Fibroblast of lung (primary cell): ENCODE measurements at regions not wholly inside any gene's neighbourhood (a gene's known extent, or its start where the extent isn't known, plus 50 kb on each side); places are given as distances from the start of the nearest gene placed in this dataset.

Source experiments
- CTCF ChIP-seq, 2 donors: IDR thresholded peaks in 1 of 2; conservative IDR thresholded peaks in 1 of 2; 1 replicate in 1 of 2; 2 replicates in 1 of 2; pipeline ENCODE4 v1.5.1; 2011 to 2012; ENCODE audit warnings: low read length in 2 of 2, control low read depth in 1 of 2, inconsistent platforms in 1 of 2, low read depth in 1 of 2, mild to moderate bottlenecking in 1 of 2
- EZH2 ChIP-seq: IDR thresholded peaks from 2 replicates; pipeline ENCODE4 v1.5.1; 2012; ENCODE audit warnings: low read length, control low read depth, mild to moderate bottlenecking; ENCODE audit errors: missing control alignments

GRCh38 chr21:16096988-16097387 is 367.2 kb downstream of the USP25 start:
- no peak for TF ChIP-seq CTCF (conservative IDR thresholded peaks at IDR 0.05 in 1 of 2, IDR thresholded peaks at IDR 0.05 in 1 of 2; ENCODE audit: low read depth in 1 of 2, low read length in 2 of 2)
- TF ChIP-seq EZH2: no peak
